Left lung (tissue), 4 donors: ENCODE measurements at regions not wholly inside any gene's neighbourhood (a gene's known extent, or its start where the extent isn't known, plus 50 kb on each side); places are given as distances from the start of the nearest gene placed in this dataset.

Experiments
- ATAC-seq: fragments of 200-7000 bp; cut with Tn5 transposase; one replicate; pipeline ENCODE4 v1.9.1; 2020; ENCODE audit warnings: moderate library complexity
- DNase-seq, 4 donors: peaks; one replicate each; pipeline ENCODE4 v3.0.0-alpha.2; 2013 to 2020
- H3K27ac ChIP-seq, 2 donors: fragments of 200-600 bp; sonication (generic) in 1 of 2; one replicate each; pipeline versions ENCODE4 v1.5.0 to v1.8.0; 2020 to 2021
- H3K27me3 ChIP-seq, 2 donors: fragments of 200-600 bp; sonication (generic) in 1 of 2; one replicate each; pipeline versions ENCODE4 v1.5.0 to v1.8.0; 2020 to 2021
- H3K36me3 ChIP-seq, 2 donors: fragments of 200-600 bp; sonication (generic) in 1 of 2; one replicate each; pipeline versions ENCODE4 v1.5.0 to v1.8.0; 2020 to 2021
- H3K4me1 ChIP-seq, 2 donors: fragments of 200-600 bp; one replicate each; pipeline ENCODE4 v1.8.0; 2021
- H3K4me3 ChIP-seq, 2 donors: fragments of 200-600 bp; sonication (generic) in 1 of 2; one replicate each; pipeline versions ENCODE4 v1.5.0 to v1.8.0; 2020 to 2021; ENCODE audit warnings: mild to moderate bottlenecking in 1 of 2
- H3K9me3 ChIP-seq, 2 donors: fragments of 200-600 bp; sonication (generic) in 1 of 2; one replicate each; pipeline versions ENCODE4 v1.5.0 to v1.8.0; 2020 to 2021
- intact Hi-C, 2 donors: fragments of 100-400 bp; cut with DNase I; formaldehyde crosslinking; loops; one replicate each; pipeline versions ENCODE4 v1.11.2 to v1.14.2; 2022
- TF ChIP-seq, protein P1 (sequence below), 2 donors: fragments of 200-600 bp; sonication (generic) in 1 of 2; IDR thresholded peaks; one replicate each; pipeline versions ENCODE4 v1.5.0 to v1.8.0; 2021; ENCODE audit warnings: antibody characterized with exemption in 2 of 2
- donor health status: DM: no; HTN: yes; CAD: no.
- donor health status: DM: no; HTN: no; CAD: no.

- H3K4me3 ChIP-seq = no peak overlapping the region
- intact Hi-C loops = no loop called here
- no peaks in the 10 kb centered on the region for H3K36me3 ChIP-seq
- no peaks in the 10 kb centered on the region for H3K27me3 ChIP-seq
- H3K4me1 ChIP-seq = no peaks in the 10 kb centered on the region
- DNase-seq (no peak), ATAC-seq (no peak)
- H3K9me3 ChIP-seq = peaks cover 0 to 14% of the 10 kb centered on the region in 2 donors
- TF ChIP-seq, protein P1, sequence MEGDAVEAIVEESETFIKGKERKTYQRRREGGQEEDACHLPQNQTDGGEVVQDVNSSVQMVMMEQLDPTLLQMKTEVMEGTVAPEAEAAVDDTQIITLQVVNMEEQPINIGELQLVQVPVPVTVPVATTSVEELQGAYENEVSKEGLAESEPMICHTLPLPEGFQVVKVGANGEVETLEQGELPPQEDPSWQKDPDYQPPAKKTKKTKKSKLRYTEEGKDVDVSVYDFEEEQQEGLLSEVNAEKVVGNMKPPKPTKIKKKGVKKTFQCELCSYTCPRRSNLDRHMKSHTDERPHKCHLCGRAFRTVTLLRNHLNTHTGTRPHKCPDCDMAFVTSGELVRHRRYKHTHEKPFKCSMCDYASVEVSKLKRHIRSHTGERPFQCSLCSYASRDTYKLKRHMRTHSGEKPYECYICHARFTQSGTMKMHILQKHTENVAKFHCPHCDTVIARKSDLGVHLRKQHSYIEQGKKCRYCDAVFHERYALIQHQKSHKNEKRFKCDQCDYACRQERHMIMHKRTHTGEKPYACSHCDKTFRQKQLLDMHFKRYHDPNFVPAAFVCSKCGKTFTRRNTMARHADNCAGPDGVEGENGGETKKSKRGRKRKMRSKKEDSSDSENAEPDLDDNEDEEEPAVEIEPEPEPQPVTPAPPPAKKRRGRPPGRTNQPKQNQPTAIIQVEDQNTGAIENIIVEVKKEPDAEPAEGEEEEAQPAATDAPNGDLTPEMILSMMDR (IDR thresholded peaks at IDR 0.05) = no peak
- H3K27ac ChIP-seq = no peak overlapping the region
These were observed 316.0 kb upstream of the ADGRL4 start for GRCh38 chr1:79322511-79323027.

DNA sequence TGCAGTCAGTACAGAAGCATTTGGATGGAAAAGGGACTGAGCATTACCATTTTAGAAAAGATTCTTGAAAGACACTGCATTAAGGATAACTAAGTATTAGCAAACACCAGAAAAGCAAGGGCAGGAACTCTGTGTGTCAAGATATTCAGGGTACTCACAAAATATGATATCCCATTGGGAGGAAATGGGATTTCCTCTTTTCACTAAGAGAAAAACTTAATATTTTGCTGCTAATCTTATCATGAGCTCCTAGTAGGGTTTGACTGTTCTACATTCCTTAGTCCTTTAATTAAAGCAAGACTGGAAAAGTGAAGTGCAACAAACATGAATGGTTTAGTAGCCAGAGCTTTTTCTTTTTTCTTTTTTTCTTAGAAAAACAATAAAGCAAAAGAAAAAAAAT, 305.9 kb upstream of the ADGRL4 start:
- H3K27ac ChIP-seq = no peak overlapping the region
- TF ChIP-seq, protein P1 (IDR thresholded peaks at IDR 0.05) = no peak
- intact Hi-C loops = no loop called here

DNA sequence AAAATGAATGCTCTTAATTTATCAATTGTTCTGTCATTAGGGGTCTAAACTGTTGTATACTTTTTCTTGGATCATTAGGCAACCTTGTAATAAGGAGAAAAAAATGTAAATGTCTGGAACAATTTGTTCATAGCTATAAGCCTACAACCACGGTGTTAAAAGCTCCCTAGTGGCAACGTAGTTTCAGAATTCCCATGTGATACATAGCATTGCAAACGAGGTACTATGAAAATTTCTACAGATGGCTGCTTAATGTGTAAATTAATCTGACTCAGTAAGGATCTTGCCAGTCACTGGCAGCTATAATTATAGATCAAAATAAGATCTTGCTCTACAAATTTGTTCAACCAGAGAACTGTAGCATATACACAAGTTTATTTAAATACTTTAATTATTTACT, 304.1 kb upstream of the ADGRL4 start:
- intact Hi-C loops = no loop called here
- no peaks in the 10 kb centered on the region for H3K9me3 ChIP-seq
- no peak overlapping the region for H3K4me3 ChIP-seq
- H3K4me1 ChIP-seq = no peaks in the 10 kb centered on the region
- H3K36me3 ChIP-seq = no peaks in the 10 kb centered on the region
- no peak for ATAC-seq
- no peaks in the 10 kb centered on the region for H3K27me3 ChIP-seq
- no peak overlapping the region for H3K27ac ChIP-seq
- no peak for DNase-seq
- TF ChIP-seq, protein P1 (IDR thresholded peaks at IDR 0.05) = no peak

More for the DNA sequence above, 305.9 kb upstream of the ADGRL4 start:
- Histone ChIP-seq H3K4me1 (no peaks in the 10 kb centered on the region), H3K9me3 (no peaks in the 10 kb centered on the region), H3K4me3 (no peak overlapping the region), H3K36me3 (no peaks in the 10 kb centered on the region), H3K27me3 (no peaks in the 10 kb centered on the region)
- ATAC-seq (no peak), DNase-seq (no peak)

GRCh38 chr1:79304131-79304530, 297.6 kb upstream of the ADGRL4 start:
- Histone ChIP-seq H3K27me3 (no peaks in the 10 kb centered on the region), H3K27ac (no peak overlapping the region), H3K9me3 (no peaks in the 10 kb centered on the region), H3K36me3 (no peaks in the 10 kb centered on the region), H3K4me3 (no peak overlapping the region), H3K4me1 (no peaks in the 10 kb centered on the region)
- intact Hi-C loops = no loop called here
- DNase-seq (no peak), ATAC-seq (no peak)
- TF ChIP-seq, protein P1 (IDR thresholded peaks at IDR 0.05) = no peak

- TF ChIP-seq, protein P1 (IDR thresholded peaks at IDR 0.05) = no peak
- no peak for ATAC-seq
- Histone ChIP-seq H3K27ac (no peak overlapping the region), H3K9me3 (no peaks in the 10 kb centered on the region), H3K27me3 (no peaks in the 10 kb centered on the region), H3K4me3 (no peak overlapping the region), H3K4me1 (no peaks in the 10 kb centered on the region), H3K36me3 (no peaks in the 10 kb centered on the region)
- intact Hi-C loops = no loop called here
- DNase-seq = no peak
These were observed 296.5 kb upstream of the ADGRL4 start for GRCh38 chr1:79303040-79303439.
